Lung (tissue), 11 donors: ENCODE measurements at regions not wholly inside any gene's neighbourhood (a gene's known extent, or its start where the extent isn't known, plus 50 kb on each side); places are given as distances from the start of the nearest gene placed in this dataset.
A peak's percentile ranks its signal among the peaks of the same experiment; 100 is the strongest.

Experiments
- ATAC-seq: fragments of 200-7000 bp; cut with Tn5 transposase; one replicate; pipeline ENCODE4 v1.9.1; 2020; ENCODE audit warnings: moderate number of reproducible peaks; ENCODE audit not compliant: insufficient read depth, low FRiP score
- DNase-seq, 3 donors: peaks; one replicate each; pipeline ENCODE4 v3.0.0-alpha.2; 2013 to 2017
- H3K27ac ChIP-seq, 2 donors: one replicate each; pipeline ENCODE4 v1.5.1; 2013; ENCODE audit warnings: mild to moderate bottlenecking in 2 of 2, moderate library complexity in 2 of 2, control low read depth in 1 of 2, inconsistent platforms in 1 of 2, low read depth in 1 of 2, low read length in 1 of 2
- H3K27me3 ChIP-seq, 3 donors: one replicate each; pipeline ENCODE4 v1.5.1; 2013; ENCODE audit warnings: low read length in 2 of 3; ENCODE audit not compliant: control insufficient read depth in 3 of 3, insufficient read depth in 3 of 3
- H3K36me3 ChIP-seq, 4 donors: one replicate each; pipeline ENCODE4 v1.5.1; 2013; ENCODE audit warnings: low read length in 4 of 4, mild to moderate bottlenecking in 1 of 4, moderate library complexity in 1 of 4; ENCODE audit not compliant: control insufficient read depth in 4 of 4, insufficient read depth in 4 of 4
- H3K4me1 ChIP-seq, 5 donors: one replicate each; pipeline ENCODE4 v1.5.1; 2013; ENCODE audit warnings: low read length in 5 of 5, mild to moderate bottlenecking in 2 of 5, moderate library complexity in 1 of 5; ENCODE audit not compliant: control insufficient read depth in 5 of 5, insufficient read depth in 5 of 5
- H3K4me3 ChIP-seq: one replicate; pipeline ENCODE4 v1.5.1; 2013; ENCODE audit warnings: mild to moderate bottlenecking, control low read depth, moderate library complexity
- H3K9ac ChIP-seq, 2 donors: one replicate each; pipeline ENCODE4 v1.5.1; 2013; ENCODE audit warnings: low read length in 2 of 2, control low read depth in 1 of 2; ENCODE audit not compliant: insufficient read depth in 1 of 2
- H3K9me3 ChIP-seq, 4 donors: one replicate each; pipeline ENCODE4 v1.5.1; 2013; ENCODE audit warnings: low read length in 3 of 4, mild to moderate bottlenecking in 1 of 4, moderate library complexity in 1 of 4; ENCODE audit not compliant: control insufficient read depth in 4 of 4, insufficient read depth in 3 of 4
- WGBS, 2 donors: extraction: QIAGEN DNeasy Blood & Tissue Kit; methylation state at CpG; one replicate each; pipeline ENCODE4 v1.1.7; 2013; 5-methylcytosine and 5-hydroxymethylcytosine counted together
- TF ChIP-seq, protein P1 (sequence below): IDR thresholded peaks from 2 replicates; pipeline ENCODE4 v1.5.1; 2012; ENCODE audit warnings: mild to moderate bottlenecking; ENCODE audit errors: control extremely low read depth, extremely low read depth
- donor health status: control.
- donor health status: control.
- donor health status: Bipolar disorder and iron deficiency.
- donor health status: healthy.
- donor health status: DM: yes; HTN: yes; CAD: no.

DNA sequence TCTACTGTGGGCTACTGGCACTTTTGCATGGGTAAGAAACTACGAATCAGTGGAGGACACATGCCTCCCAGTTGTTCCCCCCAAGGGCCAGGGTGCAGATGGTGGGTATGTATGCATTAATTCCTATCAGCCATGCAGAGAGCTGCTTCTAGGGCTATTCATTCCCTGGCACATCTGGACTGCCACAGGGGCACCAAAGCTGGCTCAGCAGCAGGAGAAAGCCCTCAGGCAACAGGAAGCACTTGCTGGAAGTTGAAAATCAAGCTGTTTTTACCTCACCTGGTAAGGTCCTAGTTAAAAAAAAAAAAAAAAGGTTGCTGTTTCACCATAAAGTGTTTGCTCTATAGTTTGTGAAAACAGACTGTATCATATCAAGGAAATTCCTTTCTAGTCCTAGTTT, 1342.6 kb downstream of the REEP3 start:
- no peak overlapping the region for H3K4me3 ChIP-seq
- H3K27me3 ChIP-seq = no peaks in the 10 kb centered on the region
- no peak overlapping the region for H3K27ac ChIP-seq
- H3K9ac ChIP-seq = no peak overlapping the region
- TF ChIP-seq, protein P1, sequence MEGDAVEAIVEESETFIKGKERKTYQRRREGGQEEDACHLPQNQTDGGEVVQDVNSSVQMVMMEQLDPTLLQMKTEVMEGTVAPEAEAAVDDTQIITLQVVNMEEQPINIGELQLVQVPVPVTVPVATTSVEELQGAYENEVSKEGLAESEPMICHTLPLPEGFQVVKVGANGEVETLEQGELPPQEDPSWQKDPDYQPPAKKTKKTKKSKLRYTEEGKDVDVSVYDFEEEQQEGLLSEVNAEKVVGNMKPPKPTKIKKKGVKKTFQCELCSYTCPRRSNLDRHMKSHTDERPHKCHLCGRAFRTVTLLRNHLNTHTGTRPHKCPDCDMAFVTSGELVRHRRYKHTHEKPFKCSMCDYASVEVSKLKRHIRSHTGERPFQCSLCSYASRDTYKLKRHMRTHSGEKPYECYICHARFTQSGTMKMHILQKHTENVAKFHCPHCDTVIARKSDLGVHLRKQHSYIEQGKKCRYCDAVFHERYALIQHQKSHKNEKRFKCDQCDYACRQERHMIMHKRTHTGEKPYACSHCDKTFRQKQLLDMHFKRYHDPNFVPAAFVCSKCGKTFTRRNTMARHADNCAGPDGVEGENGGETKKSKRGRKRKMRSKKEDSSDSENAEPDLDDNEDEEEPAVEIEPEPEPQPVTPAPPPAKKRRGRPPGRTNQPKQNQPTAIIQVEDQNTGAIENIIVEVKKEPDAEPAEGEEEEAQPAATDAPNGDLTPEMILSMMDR = no peak
- WGBS, 2 donors = 89 to 91% methylated on average over 1 of the region's 1 CpG
- no peaks in the 10 kb centered on the region for H3K9me3 ChIP-seq
- ATAC-seq = no peak
- DNase-seq = no peak
- no peaks in the 10 kb centered on the region for H3K4me1 ChIP-seq
- no peaks in the 10 kb centered on the region for H3K36me3 ChIP-seq

DNA sequence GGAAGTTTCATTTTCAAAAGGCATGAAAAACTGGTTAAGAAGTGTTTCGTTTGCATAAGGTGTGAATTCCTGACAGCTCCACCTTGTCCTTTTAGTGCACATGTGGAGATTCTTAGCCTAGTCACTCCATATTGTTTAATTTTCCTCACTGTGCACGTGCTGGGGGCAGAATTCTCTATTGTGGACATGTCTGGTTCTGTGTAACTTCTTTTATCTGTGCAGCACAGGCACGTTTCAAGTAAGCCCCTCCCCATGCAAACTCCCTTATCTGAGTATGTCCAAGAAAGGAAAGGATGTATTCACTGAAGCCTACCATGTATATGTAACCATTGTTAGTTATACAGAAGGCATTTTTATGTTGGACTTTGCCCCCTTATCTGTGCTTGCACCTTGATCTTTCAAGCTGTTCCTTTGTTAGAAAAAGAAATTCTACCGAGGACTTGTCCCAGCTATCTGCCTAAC, 1346.3 kb downstream of the REEP3 start:
- peak in 1 of 3 donors; percentile 7 for DNase-seq
- WGBS, 2 donors = 19 to 37% methylated on average over 4 of the region's 4 CpGs
- H3K9ac ChIP-seq = no peak overlapping the region
- H3K27ac ChIP-seq = no peak overlapping the region
- no peaks in the 10 kb centered on the region for H3K9me3 ChIP-seq
- TF ChIP-seq, protein P1 = no peak
- no peaks in the 10 kb centered on the region for H3K4me1 ChIP-seq
- H3K36me3 ChIP-seq = no peaks in the 10 kb centered on the region
- no peaks in the 10 kb centered on the region for H3K27me3 ChIP-seq
- H3K4me3 ChIP-seq = no peak overlapping the region
- ATAC-seq = no peak

DNA sequence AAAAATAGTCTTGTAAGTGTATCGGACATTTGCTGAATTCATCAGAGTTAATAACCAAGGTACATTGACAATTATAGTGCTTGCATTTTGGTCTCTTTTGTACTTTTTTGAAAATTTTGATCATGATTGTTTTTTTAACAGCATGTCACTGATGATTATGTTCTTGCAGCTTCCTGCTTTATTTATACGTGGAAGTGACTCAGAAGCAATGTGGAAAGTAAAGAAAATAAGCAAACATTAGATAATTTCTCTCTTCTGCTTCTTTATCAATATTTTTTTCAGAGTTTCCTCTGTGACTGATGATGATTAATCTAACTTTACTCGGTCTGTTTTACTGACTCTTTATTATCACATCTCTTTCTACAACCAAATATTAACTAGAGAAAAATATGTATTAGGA, 1351.9 kb downstream of the REEP3 start:
- Histone ChIP-seq H3K9me3 (no peaks in the 10 kb centered on the region), H3K4me1 (no peaks in the 10 kb centered on the region), H3K27ac (no peak overlapping the region), H3K4me3 (no peak overlapping the region), H3K9ac (no peak overlapping the region), H3K36me3 (no peaks in the 10 kb centered on the region), H3K27me3 (no peaks in the 10 kb centered on the region)
- no peak for ATAC-seq
- 55 to 60% methylated on average over 3 of the region's 3 CpGs for WGBS, 2 donors
- TF ChIP-seq, protein P1 = no peak
- no peak for DNase-seq

DNA sequence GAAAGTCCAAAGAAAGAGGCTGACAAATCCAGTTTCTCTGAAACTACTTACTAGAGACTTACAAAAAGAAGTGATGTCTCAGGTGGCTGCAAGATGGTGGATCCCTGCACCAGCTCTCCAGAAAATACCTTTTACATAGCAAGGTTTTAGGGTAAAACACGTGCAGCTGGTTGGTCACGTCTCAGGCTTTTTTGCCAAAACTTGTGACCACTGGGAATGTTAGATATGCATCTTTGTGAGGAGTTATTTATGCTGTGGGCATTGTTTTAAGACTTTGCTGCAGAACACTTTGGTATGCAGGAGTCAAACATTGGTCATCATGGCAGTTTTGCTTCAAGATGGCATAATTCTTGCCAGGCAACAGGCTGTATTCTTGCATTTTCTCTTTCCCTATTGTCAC, 1352.8 kb downstream of the REEP3 start:
- 84 to 87% methylated on average over 2 of the region's 2 CpGs for WGBS, 2 donors
- DNase-seq = no peak

More for the DNA sequence above, 1352.8 kb downstream of the REEP3 start:
- Histone ChIP-seq H3K4me3 (no peak overlapping the region), H3K9me3 (no peaks in the 10 kb centered on the region), H3K36me3 (no peaks in the 10 kb centered on the region), H3K27me3 (no peaks in the 10 kb centered on the region), H3K4me1 (no peaks in the 10 kb centered on the region), H3K27ac (no peak overlapping the region), H3K9ac (no peak overlapping the region)
- ATAC-seq = no peak
- TF ChIP-seq, protein P1 = no peak
